ENCODE measurements at regions not wholly inside any gene's neighbourhood (a gene's known extent, or its start where the extent isn't known, plus 50 kb on each side); places are given as distances from the start of the nearest gene placed in this dataset.
A peak's percentile ranks its signal among the peaks of the same experiment; 100 is the strongest.
"Not testable (repeated sequence)": the region's sequence is repeated elsewhere in the genome, so short reads cannot be mapped to it uniquely, and the experiment has no call there.

DNA sequence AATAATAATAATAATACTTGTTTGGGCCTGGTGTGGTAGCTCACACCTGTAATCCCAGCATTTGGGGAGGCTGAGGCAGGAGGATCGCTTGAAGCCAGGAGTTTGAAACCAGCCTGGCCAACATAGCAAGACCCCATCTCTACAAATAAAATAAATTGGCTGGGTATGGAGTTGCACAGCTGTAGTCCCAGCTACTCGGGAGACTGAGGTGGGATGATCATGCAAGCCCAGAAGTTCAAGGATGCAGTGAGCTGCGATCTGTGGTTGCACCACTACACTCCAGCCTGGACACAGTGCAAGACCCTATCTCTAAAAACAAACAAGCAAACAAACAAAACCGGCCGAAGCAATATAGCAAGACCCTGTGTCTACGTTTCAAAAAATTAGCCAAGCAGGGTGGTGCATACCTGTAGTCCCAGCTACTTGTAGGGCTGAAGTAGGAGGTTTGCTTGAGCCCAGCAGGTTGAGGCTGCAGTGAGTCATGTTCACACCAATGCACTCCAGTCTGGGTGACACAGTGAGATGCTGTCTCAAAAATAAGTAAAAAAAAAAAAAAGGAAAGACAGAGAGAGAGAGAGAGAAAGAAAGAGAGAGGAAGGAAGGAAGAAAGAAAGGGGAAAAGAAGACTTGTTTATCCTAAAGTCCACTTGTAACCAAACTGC, 85.6 kb upstream of the KDM7A start:
- no peak for ATAC-seq
- DNase-seq: no peak
- Histone ChIP-seq H3K4me3 (no peak overlapping the region), H3K27ac (no peak overlapping the region), H3K27me3 (peaks cover 0 to 14% of the 10 kb centered on the region in 2 donors), H3K9me3 (no peaks in the 10 kb centered on the region), H3K36me3 (no peaks in the 10 kb centered on the region), H3K4me1 (no peaks in the 10 kb centered on the region)
- intact Hi-C loops (cut with DNase I): no loop called here
- TF ChIP-seq, protein P1, sequence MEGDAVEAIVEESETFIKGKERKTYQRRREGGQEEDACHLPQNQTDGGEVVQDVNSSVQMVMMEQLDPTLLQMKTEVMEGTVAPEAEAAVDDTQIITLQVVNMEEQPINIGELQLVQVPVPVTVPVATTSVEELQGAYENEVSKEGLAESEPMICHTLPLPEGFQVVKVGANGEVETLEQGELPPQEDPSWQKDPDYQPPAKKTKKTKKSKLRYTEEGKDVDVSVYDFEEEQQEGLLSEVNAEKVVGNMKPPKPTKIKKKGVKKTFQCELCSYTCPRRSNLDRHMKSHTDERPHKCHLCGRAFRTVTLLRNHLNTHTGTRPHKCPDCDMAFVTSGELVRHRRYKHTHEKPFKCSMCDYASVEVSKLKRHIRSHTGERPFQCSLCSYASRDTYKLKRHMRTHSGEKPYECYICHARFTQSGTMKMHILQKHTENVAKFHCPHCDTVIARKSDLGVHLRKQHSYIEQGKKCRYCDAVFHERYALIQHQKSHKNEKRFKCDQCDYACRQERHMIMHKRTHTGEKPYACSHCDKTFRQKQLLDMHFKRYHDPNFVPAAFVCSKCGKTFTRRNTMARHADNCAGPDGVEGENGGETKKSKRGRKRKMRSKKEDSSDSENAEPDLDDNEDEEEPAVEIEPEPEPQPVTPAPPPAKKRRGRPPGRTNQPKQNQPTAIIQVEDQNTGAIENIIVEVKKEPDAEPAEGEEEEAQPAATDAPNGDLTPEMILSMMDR (IDR thresholded peaks at IDR 0.05): no peak

DNA sequence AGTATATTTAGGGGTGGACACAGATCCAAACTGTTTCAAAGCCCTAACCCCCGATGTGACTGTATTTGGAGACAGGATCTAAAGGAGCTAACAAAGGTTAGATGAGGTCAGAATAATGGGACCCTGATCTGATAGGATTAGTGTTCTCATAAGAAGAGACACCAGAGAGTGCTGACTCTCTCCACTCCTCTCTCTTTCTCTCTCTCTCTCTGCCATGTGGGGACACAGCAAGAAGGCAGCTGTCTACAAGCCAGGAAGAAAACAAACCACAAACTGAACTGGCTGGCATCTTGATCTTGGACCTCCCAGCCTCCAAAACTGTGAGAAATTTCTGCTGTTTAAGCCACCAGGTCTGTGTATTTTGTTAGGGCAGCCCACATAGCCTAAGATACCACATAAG, 84.7 kb upstream of the KDM7A start:
- Histone ChIP-seq H3K27me3 (peaks cover 0 to 14% of the 10 kb centered on the region in 2 donors), H3K4me1 (no peaks in the 10 kb centered on the region), H3K9me3 (no peaks in the 10 kb centered on the region), H3K27ac (peak overlapping the region in 1 of 2 donors; percentile 28), H3K36me3 (no peaks in the 10 kb centered on the region), H3K4me3 (no peak overlapping the region)
- ATAC-seq (no peak), DNase-seq (no peak)
- TF ChIP-seq, protein P1 (IDR thresholded peaks at IDR 0.05): no peak
- intact Hi-C loops (cut with DNase I): no loop called here

DNA sequence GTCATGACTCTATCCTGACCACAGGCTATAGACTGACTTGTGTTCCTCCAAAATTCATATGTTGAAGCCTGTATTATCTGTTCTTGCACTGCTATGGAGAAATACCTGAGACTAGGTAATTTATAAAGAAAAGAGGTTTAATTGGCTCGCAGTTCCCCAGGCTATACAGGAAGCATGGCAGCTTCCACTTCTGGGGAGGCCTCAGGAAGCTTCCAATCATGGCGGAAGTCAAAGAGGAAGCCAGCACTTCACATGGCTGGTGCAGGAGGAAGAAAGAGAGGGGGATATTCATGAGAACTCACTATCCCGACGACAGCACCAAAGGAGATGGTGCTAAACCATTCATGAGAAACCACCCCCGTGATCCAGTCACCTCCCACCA, 84.3 kb upstream of the KDM7A start:
- no peaks in the 10 kb centered on the region for H3K9me3 ChIP-seq
- no peak for ATAC-seq
- H3K27me3 ChIP-seq: peaks cover 0 to 14% of the 10 kb centered on the region in 2 donors
- H3K27ac ChIP-seq: peak overlapping the region in 1 of 2 donors; percentile 28
- TF ChIP-seq, protein P1 (IDR thresholded peaks at IDR 0.05): no peak
- H3K4me1 ChIP-seq: no peaks in the 10 kb centered on the region
- no peaks in the 10 kb centered on the region for H3K36me3 ChIP-seq
- no peak for DNase-seq
- intact Hi-C loops (cut with DNase I): no loop called here
- no peak overlapping the region for H3K4me3 ChIP-seq

DNA sequence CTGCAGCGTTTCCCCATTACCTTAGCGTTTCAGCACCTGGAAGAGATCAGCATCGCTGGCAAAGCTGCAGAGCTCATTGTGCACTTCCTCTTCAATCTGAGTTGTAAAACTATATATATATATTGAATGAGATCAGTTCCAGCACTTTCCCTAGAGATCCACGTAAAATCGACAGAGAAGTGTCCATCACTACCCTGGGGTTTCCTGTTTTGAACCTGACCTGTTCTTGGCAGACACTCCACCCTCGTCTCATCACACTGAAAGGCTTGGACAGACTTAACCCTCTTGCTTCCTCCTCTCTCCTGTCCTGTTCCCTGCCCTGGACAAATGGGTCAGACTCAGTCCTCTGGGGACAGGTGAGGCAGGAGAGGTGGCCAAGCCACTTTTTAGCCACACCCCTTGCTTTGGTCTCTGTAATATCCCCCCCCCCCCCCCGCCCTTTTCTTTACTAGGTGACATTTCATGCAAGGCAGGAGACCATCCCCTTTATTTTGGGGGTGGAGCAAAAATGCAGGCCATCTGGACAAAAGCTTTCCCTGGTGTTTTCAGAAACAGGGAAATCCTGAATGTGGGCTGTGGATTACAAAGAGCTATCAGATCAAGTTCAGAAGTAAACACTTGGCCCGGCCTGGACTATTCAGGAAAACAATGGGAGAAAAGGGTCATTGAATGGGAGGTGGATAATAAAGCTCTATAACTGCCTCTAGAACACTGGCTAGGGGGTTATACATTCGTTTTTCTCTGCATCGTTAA, 83.7 kb upstream of the KDM7A start:
- H3K4me1 ChIP-seq: no peaks in the 10 kb centered on the region
- DNase-seq (no peak), ATAC-seq (no peak)
- peaks cover 0 to 14% of the 10 kb centered on the region in 2 donors for H3K27me3 ChIP-seq
- H3K36me3 ChIP-seq: no peaks in the 10 kb centered on the region
- intact Hi-C loops (cut with DNase I): no loop called here
- H3K9me3 ChIP-seq: no peaks in the 10 kb centered on the region
- TF ChIP-seq, protein P1 (IDR thresholded peaks at IDR 0.05): no peak
- H3K4me3 ChIP-seq: no peak overlapping the region
- no peak overlapping the region for H3K27ac ChIP-seq

DNA sequence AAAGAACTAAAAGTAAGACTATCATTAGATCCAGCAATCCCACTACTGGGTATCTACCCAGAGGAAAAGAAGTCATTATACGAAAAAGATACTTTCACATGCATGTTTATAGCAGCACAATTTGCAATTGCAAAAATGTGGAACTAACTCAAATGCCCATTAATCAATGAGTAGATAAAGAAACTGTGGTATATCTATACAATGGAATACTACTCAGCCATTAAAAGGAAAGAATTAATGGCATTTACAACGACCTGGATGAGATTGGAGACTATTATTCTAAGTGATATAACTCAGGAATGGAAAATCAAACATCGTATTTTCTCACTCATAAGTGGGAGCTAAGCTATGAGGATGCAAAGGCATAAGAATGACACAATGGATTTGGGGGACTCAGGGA, 80.5 kb upstream of the KDM7A start:
- H3K4me3 ChIP-seq; H3K27ac ChIP-seq; ATAC-seq; H3K36me3 ChIP-seq; DNase-seq; H3K9me3 ChIP-seq; intact Hi-C loops (cut with DNase I): not testable (repeated sequence)
- peaks cover 0 to 14% of the 10 kb centered on the region in 2 donors for H3K27me3 ChIP-seq
- peaks cover 8 to 28% of the 10 kb centered on the region in 2 donors for H3K4me1 ChIP-seq

DNA sequence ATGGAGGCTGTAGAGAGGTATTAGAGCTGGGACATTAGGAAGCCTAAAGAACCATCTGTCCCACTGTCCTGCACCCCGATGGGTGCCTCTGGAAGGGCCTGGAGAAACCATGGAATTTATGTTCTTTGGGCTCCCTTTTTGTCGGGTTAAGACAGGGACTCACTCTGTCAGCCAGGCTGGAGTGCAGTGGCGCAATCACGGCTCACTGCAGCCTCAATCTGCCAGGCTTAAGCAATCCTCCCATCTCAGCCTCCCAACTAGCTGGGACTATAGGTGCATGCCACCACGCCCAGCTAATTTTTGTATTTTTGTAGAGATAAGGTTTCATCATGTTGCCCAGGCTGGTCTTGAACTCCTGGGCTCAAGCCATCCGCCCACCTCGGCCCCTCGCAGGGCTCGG, 78.2 kb upstream of the KDM7A start:
- H3K4me1 ChIP-seq: peaks cover 8 to 44% of the 10 kb centered on the region in 2 donors
- H3K36me3 ChIP-seq; intact Hi-C loops (cut with DNase I); ATAC-seq; H3K4me3 ChIP-seq; H3K27ac ChIP-seq; H3K9me3 ChIP-seq: not testable (repeated sequence)
- H3K27me3 ChIP-seq: peaks cover 0 to 14% of the 10 kb centered on the region in 2 donors
- DNase-seq: peak in 1 of 4 donors; percentile 65
